SU-DHL-6 (cell line): ENCODE measurements at regions not wholly inside any gene's neighbourhood (a gene's known extent, or its start where the extent isn't known, plus 50 kb on each side); places are given as distances from the start of the nearest gene placed in this dataset.

Experiments used
- H2AFZ ChIP-seq: fragments of 200-600 bp; sonication (generic); 2 replicates; pipeline ENCODE4 v1.6.1; 2014; ENCODE audit warnings: low read depth, mild to moderate bottlenecking, moderate library complexity, mixed read lengths, antibody characterized with exemption, low read length; ENCODE audit not compliant: severe bottlenecking
- H3F3A ChIP-seq: fragments of 200-600 bp; shearing (Covaris generic); 2 replicates; pipeline ENCODE4 v1.6.0; 2016; ENCODE audit warnings: antibody characterized with exemption, mild to moderate bottlenecking; ENCODE audit not compliant: insufficient read depth
- H3K27ac ChIP-seq: fragments of 200-600 bp; sonication (generic); 2 replicates; pipeline ENCODE4 v1.5.1; 2016; ENCODE audit warnings: low read depth, mild to moderate bottlenecking, low read length, moderate library complexity, mixed read lengths
- H3K27me3 ChIP-seq: fragments of 200-600 bp; sonication (generic), shearing (Covaris generic); 2 replicates; pipeline ENCODE4 v1.6.0; 2014; ENCODE audit warnings: mild to moderate bottlenecking, low read length
- H3K36me3 ChIP-seq: fragments of 200-600 bp; sonication (generic); 2 replicates; pipeline ENCODE4 v1.6.1; 2014; ENCODE audit warnings: mild to moderate bottlenecking, low read length, mixed read lengths
- H3K4me2 ChIP-seq: fragments of 300-600, 200-600 bp; shearing (Covaris generic), sonication (generic); 2 replicates; pipeline ENCODE4 v1.6.0; 2014; ENCODE audit warnings: low read length, low read depth, mild to moderate bottlenecking; ENCODE audit not compliant: poor library complexity, severe bottlenecking
- H3K4me3 ChIP-seq: fragments of 200-600 bp; sonication (generic); 2 replicates; pipeline ENCODE4 v1.5.1; 2014; ENCODE audit warnings: antibody characterized with exemption, low read length, mild to moderate bottlenecking, mixed read lengths; ENCODE audit not compliant: insufficient read depth, poor library complexity, severe bottlenecking
- H3K79me2 ChIP-seq: fragments of 200-600 bp; sonication (generic); 2 replicates; pipeline ENCODE4 v1.6.1; 2014; ENCODE audit warnings: mild to moderate bottlenecking, low read length, moderate library complexity; ENCODE audit not compliant: insufficient read depth
- H3K9ac ChIP-seq: fragments of 200-600 bp; sonication (generic); 2 replicates; pipeline ENCODE4 v1.7.0; 2014; ENCODE audit warnings: mild to moderate bottlenecking, low read length
- H3K9me2 ChIP-seq: fragments of 200-600 bp; sonication (generic); replicated peaks from 2 replicates; pipeline ENCODE4 v1.6.1; 2014; ENCODE audit warnings: low read length; ENCODE audit not compliant: insufficient read depth
- H3K9me3 ChIP-seq: fragments of 200-600 bp; sonication (generic); 2 replicates; pipeline ENCODE4 v1.6.1; 2014; ENCODE audit warnings: low read length, mixed read lengths; ENCODE audit not compliant: insufficient read depth
- H4K20me1 ChIP-seq: fragments of 200-600 bp; sonication (generic); 2 replicates; pipeline ENCODE4 v1.6.1; 2014; ENCODE audit warnings: low read depth, mild to moderate bottlenecking, antibody characterized with exemption, low read length, moderate library complexity, mixed read lengths
- CTCF ChIP-seq: fragments of 200-600 bp; sonication (generic); IDR thresholded peaks from one replicate; pipeline ENCODE4 v1.5.1; 2017; ENCODE audit warnings: antibody characterized with exemption, mild to moderate bottlenecking, low read length, moderate library complexity; ENCODE audit not compliant: insufficient read depth, poor library complexity, severe bottlenecking
- EZH2phosphoT487 ChIP-seq: fragments of 200-600 bp; sonication (generic), shearing (Covaris generic); conservative IDR thresholded peaks from 2 replicates; pipeline ENCODE4 v1.6.1; 2018; ENCODE audit warnings: mild to moderate bottlenecking, antibody characterized with exemption, low read length, moderate library complexity, mixed read lengths

DNA sequence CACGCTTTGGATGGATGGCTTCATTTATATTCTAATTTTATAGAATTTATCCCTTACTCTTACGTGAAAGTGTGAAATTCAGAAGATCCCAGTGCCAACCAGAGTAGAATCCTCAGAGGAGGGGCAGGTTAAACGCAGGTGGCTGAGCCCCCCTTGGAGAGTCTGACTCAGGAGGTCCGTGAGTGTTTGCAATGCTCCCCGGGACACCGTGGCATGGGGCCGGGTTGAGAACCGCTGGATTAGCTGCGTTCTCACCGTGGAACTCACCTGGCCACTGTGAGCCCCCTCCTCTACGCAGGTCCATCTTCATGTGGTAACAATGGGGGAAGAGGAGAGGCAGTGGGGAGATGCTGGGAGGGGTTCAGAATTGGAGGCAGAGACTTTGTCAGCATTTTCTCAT lies 638.0 kb upstream of the MKI67 start:
- no peaks in the 10 kb centered on the region for H3K36me3 ChIP-seq
- H3F3A ChIP-seq, result no peaks in the 10 kb centered on the region
- no peak overlapping the region for H3K4me3 ChIP-seq
- no peak overlapping the region for H3K4me2 ChIP-seq
- no peaks in the 10 kb centered on the region for H3K9me2 ChIP-seq
- H3K79me2 ChIP-seq, result no peaks in the 10 kb centered on the region
- H2AFZ ChIP-seq, result no peak overlapping the region
- H3K27ac ChIP-seq, result no peak overlapping the region
- TF ChIP-seq EZH2phosphoT487 (no peak), CTCF (no peak)
- no peaks in the 10 kb centered on the region for H3K27me3 ChIP-seq
- no peaks in the 10 kb centered on the region for H3K9me3 ChIP-seq
- no peaks in the 10 kb centered on the region for H4K20me1 ChIP-seq
- H3K9ac ChIP-seq, result no peak overlapping the region

- no peaks in the 10 kb centered on the region for H3F3A ChIP-seq
- no peaks in the 10 kb centered on the region for H3K36me3 ChIP-seq
- no peaks in the 10 kb centered on the region for H3K27me3 ChIP-seq
- TF ChIP-seq EZH2phosphoT487 (no peak), CTCF (no peak)
- H2AFZ ChIP-seq, result no peak overlapping the region
- no peak overlapping the region for H3K9ac ChIP-seq
- H3K4me3 ChIP-seq, result no peak overlapping the region
- no peaks in the 10 kb centered on the region for H3K9me2 ChIP-seq
- H4K20me1 ChIP-seq, result no peaks in the 10 kb centered on the region
- no peaks in the 10 kb centered on the region for H3K9me3 ChIP-seq
- H3K4me2 ChIP-seq, result no peak overlapping the region
- no peak overlapping the region for H3K27ac ChIP-seq
- H3K79me2 ChIP-seq, result no peaks in the 10 kb centered on the region
Measured at GRCh38 chr10:128766915-128767314, 640.7 kb upstream of the MKI67 start.

DNA sequence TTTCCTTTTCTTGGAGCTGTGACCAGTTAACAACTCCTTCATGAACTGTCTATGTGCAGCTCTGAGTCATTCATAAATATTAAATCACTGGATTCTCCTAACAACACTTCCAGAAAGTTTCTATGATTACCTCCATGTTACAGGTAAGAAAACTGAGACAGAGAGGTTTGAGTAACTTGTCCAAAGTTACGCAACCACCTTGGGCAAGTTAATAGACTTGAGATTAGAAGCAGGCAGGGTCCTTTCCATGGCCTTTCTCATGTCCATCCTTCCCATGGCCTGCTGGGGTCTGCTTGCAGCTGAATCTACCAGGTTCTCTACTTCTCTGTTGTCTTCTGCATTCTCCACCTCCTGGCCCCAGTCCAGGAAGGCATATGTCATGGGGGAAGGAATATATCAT lies 648.8 kb upstream of the MKI67 start:
- Histone ChIP-seq H3K36me3 (no peaks in the 10 kb centered on the region), H3K79me2 (no peaks in the 10 kb centered on the region), H3K27ac (no peak overlapping the region), H3F3A (no peaks in the 10 kb centered on the region), H3K9ac (no peak overlapping the region), H3K27me3 (no peaks in the 10 kb centered on the region), H3K4me2 (no peak overlapping the region), H4K20me1 (no peaks in the 10 kb centered on the region), H2AFZ (no peak overlapping the region), H3K4me3 (no peak overlapping the region), H3K9me2 (no peaks in the 10 kb centered on the region), H3K9me3 (no peaks in the 10 kb centered on the region)
- no peak for TF ChIP-seq EZH2phosphoT487
- no peak for TF ChIP-seq CTCF

GRCh38 chr10:128775743-128776142 lies 649.5 kb upstream of the MKI67 start:
- Histone ChIP-seq H3K9me3 (no peaks in the 10 kb centered on the region), H3K4me2 (no peak overlapping the region), H4K20me1 (no peaks in the 10 kb centered on the region), H3K79me2 (no peaks in the 10 kb centered on the region), H3K9me2 (no peaks in the 10 kb centered on the region), H3K27ac (no peak overlapping the region), H3K4me3 (no peak overlapping the region), H2AFZ (no peak overlapping the region), H3K27me3 (no peaks in the 10 kb centered on the region), H3K36me3 (no peaks in the 10 kb centered on the region), H3K9ac (no peak overlapping the region), H3F3A (no peaks in the 10 kb centered on the region)
- TF ChIP-seq EZH2phosphoT487 (no peak), CTCF (no peak)
